ENCODE measurements at regions not wholly inside any gene's neighbourhood (a gene's known extent, or its start where the extent isn't known, plus 50 kb on each side); places are given as distances from the start of the nearest gene placed in this dataset.

GRCh38 chr16:73277071-73277470, 229.1 kb upstream of the ZFHX3 start (continued):
- TF ChIP-seq, protein P1, sequence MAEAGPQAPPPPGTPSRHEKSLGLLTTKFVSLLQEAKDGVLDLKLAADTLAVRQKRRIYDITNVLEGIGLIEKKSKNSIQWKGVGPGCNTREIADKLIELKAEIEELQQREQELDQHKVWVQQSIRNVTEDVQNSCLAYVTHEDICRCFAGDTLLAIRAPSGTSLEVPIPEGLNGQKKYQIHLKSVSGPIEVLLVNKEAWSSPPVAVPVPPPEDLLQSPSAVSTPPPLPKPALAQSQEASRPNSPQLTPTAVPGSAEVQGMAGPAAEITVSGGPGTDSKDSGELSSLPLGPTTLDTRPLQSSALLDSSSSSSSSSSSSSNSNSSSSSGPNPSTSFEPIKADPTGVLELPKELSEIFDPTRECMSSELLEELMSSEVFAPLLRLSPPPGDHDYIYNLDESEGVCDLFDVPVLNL (IDR thresholded peaks at IDR 0.05; ENCODE audit: low read depth, low read length) = no peak
- TF ChIP-seq RB1 (IDR thresholded peaks at IDR 0.05; ENCODE audit: borderline replicate concordance) = no peak

- Histone ChIP-seq H3K4me2 (ENCODE audit: control insufficient read depth, insufficient read depth) (no peak overlapping the region), H3K4me3 (no peak overlapping the region), H3K4me1 (ENCODE audit: control insufficient read depth, insufficient read depth, low read length) (no peaks in the 10 kb centered on the region), H2AFZ (ENCODE audit: control insufficient read depth, low read depth, low read length) (no peak overlapping the region), H3K36me3 (ENCODE audit: control insufficient read depth in 2 of 2, insufficient read depth in 2 of 2, low read length in 1 of 2) (no peaks in the 10 kb centered on the region), H3K79me2 (ENCODE audit: control insufficient read depth, insufficient read depth, low read length) (no peaks in the 10 kb centered on the region), H4K20me1 (ENCODE audit: control insufficient read depth, insufficient read depth) (no peaks in the 10 kb centered on the region), H3K9me3 (replicated peaks; ENCODE audit: control insufficient read depth, insufficient read depth, low read length) (no peaks in the 10 kb centered on the region; the same call in 2 of the 3 replicates), H3K27me3 (replicated peaks in 1 of 2; ENCODE audit: control insufficient read depth in 2 of 2, insufficient read depth in 2 of 2, low read length in 1 of 2) (no peaks in the 10 kb centered on the region), H3K27ac (ENCODE audit: control insufficient read depth, insufficient read depth) (no peak overlapping the region), H3K9ac (ENCODE audit: control insufficient read depth, insufficient read depth, low read length) (no peak overlapping the region)
- TF ChIP-seq NFYA (IDR thresholded peaks at IDR 0.05; ENCODE audit: borderline replicate concordance, low read depth, low read length) (no peak), NFYB (IDR thresholded peaks at IDR 0.05; ENCODE audit: insufficient read depth, low read depth, low read length) (no peak)
- SMC1A ChIA-PET (ENCODE audit: uncharacterized antibody, unreplicated experiment) = no interaction called here
- RAD21 ChIA-PET (ENCODE audit: unreplicated experiment) = no interaction called here
- no TSS peak for BruUV-seq (replicated peaks)
- intact Hi-C loops (cut with micrococcal nuclease; ENCODE audit: unreplicated experiment) = no loop called here
- in situ Hi-C loops (cut with MboI) = no loop called here
- CTCF ChIA-PET = no interaction called here
- no peak for FAIRE-seq
- POLR2A ChIA-PET = no interaction called here
- 0% methylated on average over 2 of the region's 2 CpGs for WGBS (ENCODE audit: insufficient coverage, insufficient replicate concordance, low lambda C conversion rate, missing lambda C conversion rate)
- no peak for DNase-seq (ENCODE audit: low read depth, low spot score)
- no peak for ATAC-seq
Observed at GRCh38 chr16:73275448-73275847, 227.5 kb upstream of the ZFHX3 start.

DNA sequence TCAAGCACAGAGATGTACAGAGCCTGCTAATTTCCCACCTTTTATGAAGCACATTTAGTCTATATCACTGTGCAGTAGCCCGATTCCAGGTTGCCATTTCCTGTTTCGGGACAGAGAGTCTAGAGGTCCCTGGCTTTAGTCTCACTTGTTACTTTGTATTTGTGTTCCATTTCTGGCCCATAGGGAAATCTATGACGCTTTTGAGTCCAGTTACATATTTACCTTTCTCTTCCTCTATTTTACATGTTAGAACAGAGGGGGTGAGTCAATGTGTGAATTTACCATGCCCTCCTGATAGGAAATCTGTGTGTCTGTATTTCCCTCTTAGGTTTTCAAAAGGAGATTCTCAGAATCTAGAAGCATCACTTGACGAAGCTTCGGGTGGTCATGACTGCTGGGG, 227.1 kb upstream of the ZFHX3 start:
- Histone ChIP-seq H3K36me3 (ENCODE audit: control insufficient read depth in 2 of 2, insufficient read depth in 2 of 2, low read length in 1 of 2) (no peaks in the 10 kb centered on the region), H3K4me1 (ENCODE audit: control insufficient read depth, insufficient read depth, low read length) (no peaks in the 10 kb centered on the region), H3K27ac (ENCODE audit: control insufficient read depth, insufficient read depth) (no peak overlapping the region), H3K9ac (ENCODE audit: control insufficient read depth, insufficient read depth, low read length) (no peak overlapping the region), H2AFZ (ENCODE audit: control insufficient read depth, low read depth, low read length) (no peak overlapping the region), H3K4me3 (no peak overlapping the region), H3K27me3 (replicated peaks in 1 of 2; ENCODE audit: control insufficient read depth in 2 of 2, insufficient read depth in 2 of 2, low read length in 1 of 2) (no peaks in the 10 kb centered on the region), H3K9me3 (replicated peaks; ENCODE audit: control insufficient read depth, insufficient read depth, low read length) (no peaks in the 10 kb centered on the region; the same call in 2 of the 3 replicates), H4K20me1 (ENCODE audit: control insufficient read depth, insufficient read depth) (no peaks in the 10 kb centered on the region), H3K79me2 (ENCODE audit: control insufficient read depth, insufficient read depth, low read length) (no peaks in the 10 kb centered on the region), H3K4me2 (ENCODE audit: control insufficient read depth, insufficient read depth) (no peak overlapping the region)
- no TSS peak for BruUV-seq (replicated peaks)
- ChIA-PET SMC1A (ENCODE audit: uncharacterized antibody, unreplicated experiment) (no interaction called here), RAD21 (ENCODE audit: unreplicated experiment) (no interaction called here), CTCF (no interaction called here), POLR2A (no interaction called here)
- peak; percentile 7 for FAIRE-seq
- DNase-seq (ENCODE audit: low read depth, low spot score) = peak; percentile 13
- peak; percentile 83 for ATAC-seq
- 18% methylated on average over 5 of the region's 5 CpGs for WGBS (ENCODE audit: insufficient coverage, insufficient replicate concordance, low lambda C conversion rate, missing lambda C conversion rate)
- peak; percentile 34 for TF ChIP-seq IKZF1 (conservative IDR thresholded peaks at IDR 0.05)
- TF ChIP-seq SMAD5 (IDR thresholded peaks at IDR 0.05; ENCODE audit: low read depth) = no peak
- peak; percentile 50; the same call in 1 of the 2 replicates for TF ChIP-seq SPI1 (IDR thresholded peaks at IDR 0.05; ENCODE audit: borderline replicate concordance, insufficient read depth, low read depth, low read length)
- no peak for TF ChIP-seq TCF3 (IDR thresholded peaks at IDR 0.05; ENCODE audit: borderline replicate concordance, insufficient read depth, low read depth, low read length)
- TF ChIP-seq NKRF (conservative IDR thresholded peaks at IDR 0.05) = no peak
- peak; percentile 24 to 25; a peak in 1 of 4 replicates for TF ChIP-seq IKZF2 (IDR thresholded peaks at IDR 0.05)
- in situ Hi-C loops (cut with MboI) = no loop called here
- intact Hi-C loops (cut with micrococcal nuclease; ENCODE audit: unreplicated experiment) = no loop called here
